ENCODE measurements at regions not wholly inside any gene's neighbourhood (a gene's known extent, or its start where the extent isn't known, plus 50 kb on each side); places are given as distances from the start of the nearest gene placed in this dataset.

- peak in 1 of 2 experiments; percentile 5 for DNase-seq
These were observed 423.5 kb upstream of the RIOK2 start for GRCh38 chr5:97606531-97606930.

DNA sequence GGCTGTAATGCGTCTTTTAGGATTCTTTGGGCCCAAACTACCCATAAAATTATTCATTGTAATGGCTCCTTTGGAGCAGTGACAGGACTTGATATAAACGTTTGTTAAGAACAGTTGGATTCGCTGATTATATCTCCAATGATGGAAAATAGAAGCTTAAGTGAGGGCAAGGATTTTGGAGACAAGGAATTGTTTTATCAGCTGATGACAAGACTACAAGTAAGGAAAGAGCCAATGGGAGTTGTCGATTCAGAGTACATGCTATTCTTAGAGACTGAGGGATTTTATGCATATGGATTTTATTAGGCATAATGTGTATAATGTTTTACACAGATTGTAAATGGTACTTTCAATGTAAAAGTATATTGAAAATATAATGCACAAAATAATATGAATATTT is 425.5 kb upstream of the RIOK2 start:
- DNase-seq, result no peak

- no peak for DNase-seq
These were observed 435.7 kb upstream of the RIOK2 start for GRCh38 chr5:97618721-97619120.

DNA sequence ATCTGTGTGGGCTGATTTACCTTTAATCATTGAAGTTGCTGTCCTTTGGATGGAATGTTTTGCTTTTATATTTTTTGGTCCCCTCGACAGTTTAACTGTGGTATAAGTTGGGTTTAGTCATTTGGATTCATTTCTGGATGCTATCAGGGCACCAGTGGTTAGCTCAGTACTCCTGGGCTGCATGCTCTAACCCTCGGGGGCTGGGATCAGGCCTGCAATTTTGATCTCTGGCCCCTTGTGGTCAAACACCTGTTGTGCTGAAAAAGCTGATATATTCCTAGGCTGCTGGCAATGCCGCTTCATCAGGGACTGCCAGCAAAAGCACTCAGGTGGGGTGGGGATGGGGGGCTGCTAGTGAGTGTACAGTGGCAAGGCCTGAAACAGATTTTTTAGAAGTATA is 440.4 kb upstream of the RIOK2 start:
- no peak for DNase-seq

GRCh38 chr5:97624886-97625285 is 441.8 kb upstream of the RIOK2 start:
- no peak for DNase-seq

DNA sequence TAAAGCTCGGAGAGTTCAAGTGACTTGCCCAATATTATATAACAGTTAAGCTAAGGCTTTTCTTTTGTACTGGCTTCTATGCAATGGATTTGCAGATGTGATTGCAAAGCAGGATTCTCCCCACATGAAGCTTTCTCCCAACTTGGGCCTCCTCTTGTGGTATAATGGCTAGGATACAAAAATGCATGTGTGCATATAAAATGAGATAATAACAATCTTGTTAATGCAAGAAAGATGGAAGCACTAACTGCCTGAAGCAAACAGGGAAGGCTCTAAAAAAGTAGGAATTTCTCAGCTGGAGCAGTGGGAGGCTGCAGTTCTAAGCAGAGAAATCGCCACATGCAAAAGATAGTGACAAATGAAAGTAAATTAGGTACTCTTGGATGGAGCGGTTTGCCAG is 444.2 kb upstream of the RIOK2 start:
- no peak for DNase-seq

DNA sequence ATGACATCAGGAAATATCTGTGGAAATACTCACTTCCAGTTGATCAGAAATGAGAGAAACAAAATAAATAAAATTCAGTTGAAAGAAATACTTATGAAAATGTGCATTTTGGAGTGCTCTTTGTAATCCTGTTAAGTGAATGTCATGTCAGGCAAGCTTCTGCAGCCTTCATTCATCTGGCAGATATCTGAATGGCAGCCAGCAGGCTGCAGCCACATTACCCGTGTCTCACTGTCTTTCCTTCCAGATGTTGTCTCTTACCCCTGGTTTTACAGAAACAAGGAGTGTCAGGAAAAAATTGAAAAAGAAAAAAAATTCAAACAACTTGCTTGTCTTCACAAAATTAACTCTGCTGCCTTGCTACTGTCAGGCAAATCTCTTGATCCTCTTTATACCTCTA is 445.0 kb upstream of the RIOK2 start:
- peak in 1 of 2 experiments; percentile 34 for DNase-seq

GRCh38 chr5:97628807-97629206 is 445.8 kb upstream of the RIOK2 start:
- no peak for DNase-seq

GRCh38 chr5:97629276-97629675 is 446.2 kb upstream of the RIOK2 start:
- peak; percentile 28 to 73 for DNase-seq

- no peak for DNase-seq
These were observed 452.5 kb upstream of the RIOK2 start for GRCh38 chr5:97635553-97635952.

DNA sequence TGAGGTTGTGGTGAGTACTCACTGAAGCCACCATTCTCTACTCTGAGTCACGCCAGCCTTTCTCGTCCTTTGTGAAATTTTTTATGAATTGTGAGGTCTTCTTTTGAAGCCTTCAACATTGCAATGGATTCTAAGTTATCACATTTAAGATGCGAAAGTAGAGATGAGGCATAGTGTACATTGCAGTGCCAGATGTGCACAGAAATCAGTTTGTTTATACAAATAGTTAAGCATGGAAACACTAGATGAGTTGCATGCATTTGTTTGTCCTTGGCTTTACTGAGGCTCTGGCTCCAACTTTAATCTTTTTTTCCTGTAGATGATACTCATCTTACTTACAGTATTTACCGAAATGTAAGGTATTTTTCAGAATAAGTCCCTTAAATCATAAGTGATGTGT is 453.7 kb upstream of the RIOK2 start:
- DNase-seq, result no peak

- no peak for DNase-seq
These were observed 458.0 kb upstream of the RIOK2 start for GRCh38 chr5:97641081-97641480.

DNA sequence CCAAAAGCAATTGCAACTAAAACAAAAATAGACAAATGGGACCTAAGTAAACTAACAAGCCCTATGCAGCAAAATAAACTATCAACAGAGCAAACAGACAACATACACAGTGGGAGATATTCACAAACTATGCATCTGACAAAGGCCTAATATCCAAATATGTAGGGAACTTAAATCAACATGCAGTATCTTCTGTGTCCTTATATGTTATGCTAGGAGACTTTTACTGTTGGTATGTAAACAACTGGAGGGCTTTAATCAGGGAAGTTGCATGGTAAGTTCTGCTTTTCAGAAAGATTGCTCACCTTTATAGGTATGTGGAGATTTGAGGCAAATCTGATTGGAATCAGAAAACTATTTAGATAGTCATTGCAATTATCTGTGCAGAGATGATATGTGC is 461.2 kb upstream of the RIOK2 start:
- DNase-seq, result no peak

- DNase-seq, result no peak
These were observed 461.8 kb upstream of the RIOK2 start for GRCh38 chr5:97644896-97645295.

- DNase-seq, result no peak
These were observed 474.2 kb upstream of the RIOK2 start for GRCh38 chr5:97657239-97657638.

DNA sequence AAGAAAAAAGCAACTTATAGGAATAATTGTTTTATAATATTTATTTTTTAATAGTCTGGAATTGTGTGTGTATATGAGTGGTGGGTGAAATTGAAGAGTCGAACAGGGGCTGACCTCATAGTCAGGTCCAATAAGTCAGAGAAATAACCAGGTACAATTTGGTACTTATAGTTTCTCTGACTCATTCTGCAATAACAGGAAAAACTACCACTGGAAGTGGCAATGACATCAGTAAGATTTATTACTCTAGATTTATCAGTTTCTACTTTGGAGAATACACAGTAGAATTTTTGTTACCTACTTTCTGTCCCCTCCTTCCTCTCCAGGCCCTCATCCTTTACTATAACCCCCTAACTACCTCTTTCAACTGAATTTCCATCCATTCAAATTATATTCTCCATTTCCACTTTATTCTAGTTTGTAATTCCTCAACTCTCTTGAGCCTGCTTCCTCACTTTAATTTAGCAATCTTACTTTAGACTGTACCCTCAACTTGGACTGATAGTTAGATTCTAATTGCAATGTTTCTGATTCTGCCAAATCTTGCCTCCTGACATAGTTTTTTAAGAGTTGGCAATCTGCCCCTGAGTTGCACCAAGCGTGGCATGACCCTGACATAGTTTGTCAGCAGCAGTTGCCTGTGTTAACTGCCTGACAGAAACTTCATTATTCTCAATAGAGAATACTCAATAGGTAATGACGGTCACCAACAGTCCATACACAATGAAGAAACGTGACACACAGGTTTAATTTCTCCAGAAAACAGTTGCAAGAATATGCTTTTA is 475.3 kb upstream of the RIOK2 start:
- no peak for DNase-seq

DNA sequence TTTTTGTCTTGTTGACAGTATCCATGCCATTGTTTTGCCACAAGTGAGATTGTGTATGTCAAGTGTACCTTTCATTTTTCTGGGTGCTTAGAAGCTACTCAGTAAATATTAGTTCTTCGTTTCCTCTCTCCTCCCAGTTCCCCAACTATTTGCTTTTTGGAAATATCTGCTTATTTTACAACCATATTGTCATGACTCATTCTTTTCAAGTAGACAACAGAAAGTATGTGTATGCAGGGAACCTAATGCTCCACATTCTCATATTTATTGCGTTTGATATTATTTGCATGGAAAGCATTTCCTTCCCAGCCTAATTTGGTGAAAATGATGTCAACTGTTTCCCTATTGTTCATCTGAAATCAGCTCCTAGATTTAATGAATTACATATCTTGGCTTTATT is 483.7 kb upstream of the RIOK2 start:
- no peak for DNase-seq

- no peak for DNase-seq
These were observed 487.4 kb upstream of the RIOK2 start for GRCh38 chr5:97670447-97670846.

DNA sequence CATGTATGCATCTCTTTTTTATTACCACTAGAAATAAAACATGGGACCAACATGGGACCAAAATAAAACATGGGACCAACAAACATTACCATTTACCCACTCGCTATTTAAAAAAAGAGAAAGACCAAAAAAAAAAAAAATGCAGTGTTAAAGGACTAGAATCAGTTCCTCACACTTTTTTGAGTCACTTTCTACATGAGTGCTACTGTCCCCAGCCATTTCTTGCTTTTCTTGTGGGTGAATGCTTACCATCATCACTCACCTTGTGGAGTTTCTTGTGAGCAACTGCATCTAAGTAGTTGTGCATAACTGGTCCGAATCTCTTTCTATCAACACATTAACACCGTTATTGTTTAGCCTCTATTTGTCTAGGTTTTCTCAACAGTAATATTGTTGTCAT is 493.6 kb upstream of the RIOK2 start:
- no peak for DNase-seq

- DNase-seq, result no peak
These were observed 511.0 kb upstream of the RIOK2 start for GRCh38 chr5:97694091-97694490.

- no peak for DNase-seq
These were observed 531.4 kb upstream of the RIOK2 start for GRCh38 chr5:97714424-97714823.

- DNase-seq, result no peak
These were observed 543.1 kb upstream of the RIOK2 start for GRCh38 chr5:97726106-97726505.

- no peak for DNase-seq
These were observed 545.9 kb upstream of the RIOK2 start for GRCh38 chr5:97728920-97729319.

GRCh38 chr5:97729938-97730337 is 546.9 kb upstream of the RIOK2 start:
- DNase-seq, result no peak

GRCh38 chr5:97735209-97735608 is 552.2 kb upstream of the RIOK2 start:
- DNase-seq, result no peak
